Stimulated activated CD8-positive, alpha-beta memory T cell treated with anti-CD3 and anti-CD28 coated beads, Interleukin-12 subunit alpha, Interleukin-12 subunit beta, amount 100 ng/mL, for 1 hour (primary cell): ENCODE measurements at regions not wholly inside any gene's neighbourhood (a gene's known extent, or its start where the extent isn't known, plus 50 kb on each side); places are given as distances from the start of the nearest gene placed in this dataset.

Experiments used
- DNase-seq: peaks from one replicate; pipeline ENCODE4 v3.0.0-alpha.2; 2020; ENCODE audit warnings: low read depth

DNA sequence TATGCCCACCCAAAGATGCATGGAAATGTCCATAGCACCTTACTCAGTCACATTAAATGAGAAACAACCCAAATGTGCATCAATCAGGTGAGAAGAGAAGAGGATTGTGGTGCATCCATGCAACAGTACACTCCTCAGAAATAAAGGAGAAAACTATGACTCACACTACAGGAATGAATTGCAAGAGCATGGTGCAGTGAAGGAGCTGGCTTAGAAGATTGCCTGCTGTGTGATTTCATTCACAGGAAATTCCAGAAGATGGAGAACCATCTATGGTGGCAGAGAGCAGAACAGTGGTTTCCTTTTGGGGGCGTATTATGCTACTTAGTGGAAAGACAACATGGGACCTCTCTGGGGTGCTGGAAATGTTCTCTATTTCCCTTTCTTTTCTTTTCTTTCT lies 278.6 kb upstream of the AJAP1 start:
- no peak for DNase-seq

DNA sequence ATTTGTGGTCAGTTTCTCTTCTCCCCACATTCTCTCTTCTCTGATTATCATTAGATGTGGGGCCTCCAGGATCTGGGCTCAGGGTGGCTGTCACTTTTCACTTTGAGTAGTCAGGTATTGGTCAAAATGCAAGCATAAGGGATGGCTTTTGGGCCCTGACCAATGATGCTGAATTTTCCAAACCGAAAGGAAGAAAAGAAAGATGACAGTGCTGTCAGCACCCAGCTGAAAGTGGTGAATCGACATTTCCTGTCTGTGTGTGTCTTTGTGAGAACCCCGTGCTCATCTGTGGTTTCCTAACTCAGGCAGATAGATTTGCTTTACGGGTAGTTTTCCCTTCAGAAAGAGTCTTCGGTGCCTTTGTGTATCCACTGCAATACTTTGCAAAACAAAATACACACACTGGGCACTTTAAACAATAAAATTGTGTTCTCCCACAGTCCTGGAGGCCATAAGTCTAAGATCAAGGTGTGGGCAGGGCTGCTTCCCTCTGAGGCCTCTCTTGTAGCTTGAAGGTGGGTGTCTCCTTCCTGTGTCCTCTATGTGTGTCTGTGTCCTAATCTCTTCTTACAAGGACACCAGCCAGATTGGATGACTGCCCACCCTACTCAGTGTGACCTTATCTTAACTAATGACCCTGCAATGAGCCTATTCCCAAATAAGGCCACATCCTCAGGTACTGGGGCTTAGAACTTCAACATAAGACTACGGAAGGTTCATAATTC lies 274.8 kb upstream of the AJAP1 start:
- DNase-seq, result no peak

DNA sequence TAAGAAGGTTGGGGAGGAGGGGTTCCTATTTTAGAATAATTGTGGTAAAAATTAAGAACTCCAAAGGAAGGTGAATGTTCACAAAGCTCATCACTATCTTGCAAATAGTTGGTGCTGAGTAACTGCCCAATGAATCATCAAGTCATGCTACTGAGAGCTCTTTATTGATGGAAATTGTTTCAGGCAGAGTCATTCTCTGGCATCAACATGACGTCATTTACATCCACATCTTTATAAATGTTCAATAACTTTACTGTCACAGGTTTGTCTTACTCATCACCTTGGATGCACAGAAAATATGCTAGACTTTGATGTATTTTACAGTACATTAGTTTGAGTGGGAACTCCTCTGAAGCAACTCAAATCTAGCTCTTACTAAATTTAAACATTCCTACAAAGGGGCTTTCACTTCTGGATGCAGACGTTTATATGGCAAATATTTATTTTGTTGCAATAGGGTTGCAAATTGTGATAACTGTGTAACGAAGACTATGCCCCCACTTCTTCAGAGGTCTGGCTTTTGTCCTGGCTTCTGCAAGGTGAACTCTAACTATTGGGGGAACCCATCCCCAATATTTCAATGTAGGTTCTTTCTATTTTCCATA lies 273.7 kb upstream of the AJAP1 start:
- DNase-seq, result no peak

DNA sequence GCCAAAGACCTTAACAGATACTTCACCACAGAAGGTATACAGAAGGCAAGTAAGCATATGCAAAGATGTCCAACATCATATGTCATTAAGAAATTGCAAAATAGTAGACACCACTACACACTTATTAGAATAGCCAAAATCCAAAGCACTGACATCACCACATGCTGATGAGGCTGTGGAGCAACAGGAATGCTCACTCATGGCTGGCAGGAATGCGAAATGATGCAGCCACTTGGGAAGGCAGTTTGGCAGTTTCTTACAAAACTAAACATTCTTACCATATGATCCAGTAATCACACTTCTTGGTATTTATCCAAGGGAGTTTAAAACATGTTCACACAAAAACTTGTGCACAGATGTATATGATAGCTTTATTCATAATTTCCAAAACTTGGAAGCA lies 261.2 kb upstream of the AJAP1 start:
- DNase-seq, result no peak

DNA sequence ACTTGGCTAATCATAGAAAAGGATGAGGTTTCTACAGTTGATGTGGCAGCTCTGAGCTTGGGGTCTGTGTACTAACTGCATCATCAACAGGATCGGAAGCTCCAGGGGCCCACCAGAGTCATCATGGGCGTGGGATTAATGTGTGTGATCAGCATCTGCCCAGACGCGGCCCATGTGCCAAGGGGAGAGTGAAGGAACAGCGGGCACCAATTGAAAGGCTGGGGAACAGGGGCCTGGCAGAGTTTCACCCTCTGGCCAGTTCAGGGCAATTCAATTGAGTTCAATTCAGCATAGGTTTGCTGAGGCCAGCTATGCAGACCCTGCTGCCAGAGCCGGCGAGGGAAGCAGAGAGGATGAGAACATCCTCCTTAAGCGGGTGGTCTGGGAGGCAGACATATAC lies 260.0 kb upstream of the AJAP1 start:
- DNase-seq, result no peak

DNA sequence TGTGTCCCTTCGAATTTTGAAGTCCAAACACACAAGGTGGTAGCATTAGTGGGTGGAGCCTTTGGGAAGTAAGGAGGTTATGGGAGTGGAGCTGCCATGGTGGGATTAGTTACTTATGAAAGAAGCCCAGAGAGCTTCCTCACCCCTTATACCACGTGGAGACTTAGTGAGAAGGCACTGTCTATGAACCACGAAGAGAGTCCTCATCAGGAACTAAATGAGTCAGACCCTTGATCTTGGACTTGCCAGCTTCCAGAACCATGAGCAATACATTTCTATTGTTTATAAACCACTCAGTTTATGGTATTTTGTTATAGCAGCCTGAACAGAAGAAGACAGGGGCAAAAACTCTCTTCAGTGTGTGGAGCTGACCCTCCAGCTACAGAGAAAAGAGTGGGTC lies 259.3 kb upstream of the AJAP1 start:
- no peak for DNase-seq

DNA sequence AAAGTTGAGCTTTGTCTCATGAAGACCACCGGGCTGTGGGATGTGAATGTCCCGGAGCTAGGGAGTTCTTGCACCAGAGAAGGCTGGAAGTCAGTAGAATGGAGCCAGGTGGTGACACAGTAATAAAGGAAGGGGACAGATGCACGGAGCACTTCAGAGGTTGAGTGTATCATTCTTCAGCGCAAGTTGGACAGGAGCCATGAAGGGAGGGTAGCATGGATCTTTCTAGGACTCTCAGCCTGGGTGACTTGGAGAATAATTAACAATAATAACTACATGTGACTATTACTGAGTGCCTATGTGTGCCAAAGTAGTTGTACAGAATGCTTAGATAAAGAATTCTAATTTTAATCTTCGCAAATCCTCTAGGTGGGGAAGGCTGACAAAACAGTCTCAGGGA lies 258.7 kb upstream of the AJAP1 start:
- no peak for DNase-seq

DNA sequence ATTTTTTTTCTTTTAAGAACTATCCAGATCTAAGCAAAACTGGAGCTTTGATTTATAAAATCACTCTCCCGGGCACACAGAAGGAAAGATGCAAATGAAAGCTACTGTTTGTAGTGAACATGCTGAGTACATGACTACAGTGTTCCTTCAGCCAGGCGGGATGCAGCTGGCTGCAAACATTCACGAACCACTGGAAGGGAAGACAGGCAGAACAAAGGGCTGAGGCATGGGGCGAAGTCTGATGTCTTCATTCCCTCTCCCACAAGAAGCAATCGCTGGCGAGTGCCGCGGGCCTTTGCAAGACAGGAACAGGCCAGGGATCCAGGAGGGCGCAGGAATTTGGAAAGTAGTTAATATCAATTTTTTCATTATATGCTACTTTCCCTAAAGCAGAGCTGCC lies 257.9 kb upstream of the AJAP1 start:
- DNase-seq, result no peak

DNA sequence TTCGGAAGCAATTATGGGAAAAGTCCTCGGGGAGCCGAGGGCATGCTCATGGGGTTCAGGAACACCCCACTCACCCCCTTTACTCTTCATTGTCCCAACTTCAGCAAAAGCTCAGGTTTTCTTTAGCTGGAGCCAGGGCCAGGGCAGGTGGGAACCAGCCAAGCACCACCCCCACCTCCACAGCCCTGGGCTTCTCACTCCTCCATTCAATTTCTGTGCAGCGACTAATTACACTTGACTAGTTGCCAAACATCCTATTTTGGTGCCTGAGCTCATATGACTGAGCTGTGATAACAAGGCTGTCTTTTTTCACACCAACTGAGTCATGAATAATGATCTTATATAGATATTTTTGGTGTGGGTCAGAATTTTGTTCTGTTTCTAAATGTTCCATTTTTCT lies 257.2 kb upstream of the AJAP1 start:
- no peak for DNase-seq

DNA sequence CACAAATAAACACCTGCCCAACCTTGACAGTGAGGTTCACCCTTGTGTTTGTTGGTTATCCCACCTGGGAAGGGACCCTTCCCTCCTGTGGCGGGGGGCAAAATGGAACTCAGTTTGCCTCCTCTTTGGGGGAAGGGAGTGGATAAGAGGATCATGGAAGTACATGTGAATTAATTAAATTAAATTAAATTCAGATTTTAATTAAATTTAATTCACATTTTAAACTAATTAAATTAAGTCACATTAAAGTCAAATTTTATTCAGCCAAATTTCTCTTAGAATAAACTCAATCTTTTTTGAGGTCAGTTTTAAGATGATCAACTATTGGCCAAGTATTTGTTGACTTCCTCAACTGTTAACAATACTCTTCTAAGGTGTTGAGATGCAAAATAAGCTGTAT lies 252.4 kb upstream of the AJAP1 start:
- DNase-seq, result no peak

DNA sequence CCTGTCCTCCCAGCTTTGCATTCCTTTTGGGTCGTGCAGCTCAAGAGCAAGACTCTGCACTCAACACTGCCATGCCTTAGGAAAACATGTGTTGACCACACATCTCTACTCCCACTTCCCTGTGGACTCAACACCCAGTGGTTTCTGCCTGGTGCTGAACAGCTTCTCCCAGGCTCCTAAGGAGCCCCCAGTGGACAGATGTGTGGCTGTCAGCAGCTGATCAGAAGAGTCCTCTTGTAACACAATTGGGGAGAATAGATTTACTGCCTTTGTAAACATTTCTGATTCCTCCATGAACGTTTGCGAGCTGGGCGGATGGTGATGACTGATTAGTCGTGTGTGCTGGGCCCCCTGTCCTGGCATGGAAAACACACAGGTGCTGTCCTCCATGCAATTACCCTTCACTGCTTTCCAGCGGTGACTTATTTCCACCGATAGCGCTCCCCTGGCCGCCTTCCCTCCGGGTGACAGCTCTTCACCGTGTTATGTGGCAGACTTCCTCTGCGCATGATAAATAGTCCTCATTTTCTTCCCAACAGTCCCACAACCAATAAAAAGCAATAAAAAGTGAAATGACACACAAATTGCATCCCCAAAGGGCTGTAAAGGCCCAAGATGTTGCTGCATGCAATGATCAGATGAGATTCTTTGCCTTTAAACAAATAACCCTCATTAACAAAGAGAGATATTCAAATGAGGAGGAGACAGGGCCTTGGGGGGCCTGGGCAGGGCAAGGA lies 249.4 kb upstream of the AJAP1 start:
- DNase-seq, result no peak

DNA sequence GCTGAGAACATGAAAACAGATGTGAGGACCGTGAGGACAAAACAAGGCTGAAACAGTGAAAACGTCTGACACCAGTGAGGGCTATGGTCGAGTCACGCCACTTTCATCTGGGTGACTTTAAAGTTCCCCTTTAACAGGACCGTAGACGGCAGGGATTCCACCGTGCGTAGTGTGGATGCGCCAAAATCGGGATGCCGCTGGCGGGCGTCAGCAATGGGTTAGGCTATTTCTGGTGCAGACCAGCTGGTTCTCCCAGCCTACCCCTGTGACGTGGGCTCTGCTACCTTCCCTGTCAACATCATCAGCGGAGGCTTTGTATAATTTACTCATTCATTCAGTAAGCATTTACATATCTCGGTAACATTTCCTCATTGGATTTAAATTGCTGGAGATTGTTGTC lies 246.6 kb upstream of the AJAP1 start:
- DNase-seq, result no peak

DNA sequence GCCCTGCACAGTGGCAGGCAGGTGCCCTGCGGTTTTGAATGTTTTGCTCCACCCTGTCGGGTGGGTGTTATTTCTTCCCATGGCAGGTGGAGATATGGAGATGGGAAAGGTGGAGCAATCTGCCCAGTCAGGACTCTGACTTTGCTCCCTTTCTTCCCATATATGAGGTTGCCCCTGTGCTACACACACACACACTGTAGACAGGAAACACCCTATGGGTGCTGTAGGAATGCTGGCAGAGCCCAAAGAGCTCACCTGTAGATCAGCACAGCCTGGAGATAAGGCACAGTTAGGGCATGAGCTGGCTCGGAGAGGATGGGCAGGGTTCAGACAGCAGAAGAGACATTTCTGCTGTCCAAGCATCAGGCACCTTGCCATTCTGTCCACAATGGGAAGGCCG lies 246.0 kb upstream of the AJAP1 start:
- no peak for DNase-seq

DNA sequence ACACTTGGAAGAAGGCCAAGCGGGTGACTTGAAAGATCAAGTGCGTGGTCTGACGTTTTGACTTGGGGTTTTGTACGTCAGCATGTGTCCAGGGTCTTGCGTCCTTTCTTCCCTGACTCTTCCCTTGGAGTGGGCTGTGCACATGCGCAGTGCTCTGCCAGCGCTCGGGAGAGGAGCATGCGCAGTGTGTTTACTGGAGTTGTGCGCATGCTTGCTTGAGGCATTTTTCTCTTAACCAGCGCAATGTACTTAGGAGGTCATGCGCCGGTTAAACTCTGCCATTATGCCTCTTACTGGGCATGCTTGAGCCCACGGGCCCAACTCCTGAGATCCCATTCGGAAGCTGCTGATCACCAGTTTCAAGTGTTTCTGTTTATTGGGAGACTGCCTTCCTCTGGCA lies 242.5 kb upstream of the AJAP1 start:
- DNase-seq, result no peak

DNA sequence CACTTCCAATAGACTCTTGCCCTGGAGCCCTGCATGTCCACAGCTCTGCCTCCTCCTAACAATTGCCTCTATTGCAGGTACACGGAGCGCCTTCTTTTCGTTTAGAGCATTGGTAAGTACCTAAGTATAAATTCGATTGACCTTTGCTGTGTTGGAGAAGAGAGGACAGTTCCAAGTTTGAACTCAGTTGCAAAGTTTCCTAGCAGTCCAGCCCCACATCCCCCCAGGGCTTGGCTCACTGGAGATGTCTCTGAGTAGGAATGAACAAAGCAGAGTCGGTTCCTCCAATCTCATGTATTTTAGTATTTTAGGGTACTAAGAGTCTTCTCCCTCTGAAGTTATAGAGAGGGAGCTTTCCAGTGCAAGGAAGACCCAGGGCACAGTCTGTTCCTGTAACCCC lies 238.9 kb upstream of the AJAP1 start:
- DNase-seq, result no peak

DNA sequence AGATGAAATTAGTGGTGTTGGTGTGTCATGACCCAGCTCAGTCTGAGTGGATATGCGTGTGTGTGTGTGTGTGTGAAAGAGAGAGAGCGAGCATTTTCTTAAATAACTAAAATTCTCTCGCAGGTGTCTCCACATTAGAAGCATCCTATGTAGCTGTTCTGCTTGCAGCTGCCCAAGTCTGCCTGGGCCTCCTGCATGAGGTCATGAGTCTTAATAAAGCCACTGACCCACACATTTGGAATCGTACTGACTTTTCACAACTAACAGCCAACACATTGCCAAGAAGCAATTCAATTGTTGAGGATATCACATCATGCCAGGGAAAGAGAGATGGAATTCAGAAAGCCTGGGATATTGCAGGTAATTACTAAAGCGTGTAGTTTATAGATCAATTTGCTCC lies 238.2 kb upstream of the AJAP1 start:
- no peak for DNase-seq

DNA sequence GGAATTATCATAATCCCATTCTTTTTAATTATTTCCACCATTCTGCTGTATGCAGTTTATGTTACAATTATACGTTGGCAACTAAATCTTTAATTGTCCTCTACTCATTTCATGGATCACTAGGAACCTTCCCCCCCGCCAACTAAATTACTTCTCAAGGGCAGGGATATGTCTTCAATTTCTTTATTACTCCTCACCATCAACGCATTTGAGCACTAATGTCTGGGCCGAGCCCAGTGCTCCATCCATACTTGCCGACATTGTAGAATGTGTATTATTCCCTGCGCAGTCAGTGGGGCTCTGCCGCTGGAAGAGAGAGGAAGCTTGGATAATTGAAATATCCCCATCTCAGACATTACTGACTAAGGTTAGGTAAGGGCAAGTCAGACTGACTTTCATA lies 236.4 kb upstream of the AJAP1 start:
- no peak for DNase-seq

DNA sequence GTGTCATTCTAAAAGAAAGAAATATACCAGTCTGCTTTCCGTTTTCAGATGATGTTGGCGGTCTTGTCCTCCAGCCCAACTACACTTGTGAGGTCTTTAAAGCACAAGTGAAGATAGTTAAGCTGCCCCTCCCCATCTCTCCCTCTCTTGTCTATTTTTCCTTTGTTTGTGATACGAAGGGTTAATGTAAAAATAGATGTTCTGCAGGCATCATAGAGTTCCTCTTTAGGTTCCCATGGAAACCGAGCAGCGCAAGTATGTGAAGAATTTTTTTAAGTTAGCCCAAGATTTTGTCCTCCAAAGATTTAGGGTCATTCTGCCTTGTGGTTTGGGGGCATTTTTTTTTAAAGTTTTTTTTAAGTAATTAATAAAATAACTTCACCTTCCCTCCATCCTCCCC lies 232.4 kb upstream of the AJAP1 start:
- no peak for DNase-seq

DNA sequence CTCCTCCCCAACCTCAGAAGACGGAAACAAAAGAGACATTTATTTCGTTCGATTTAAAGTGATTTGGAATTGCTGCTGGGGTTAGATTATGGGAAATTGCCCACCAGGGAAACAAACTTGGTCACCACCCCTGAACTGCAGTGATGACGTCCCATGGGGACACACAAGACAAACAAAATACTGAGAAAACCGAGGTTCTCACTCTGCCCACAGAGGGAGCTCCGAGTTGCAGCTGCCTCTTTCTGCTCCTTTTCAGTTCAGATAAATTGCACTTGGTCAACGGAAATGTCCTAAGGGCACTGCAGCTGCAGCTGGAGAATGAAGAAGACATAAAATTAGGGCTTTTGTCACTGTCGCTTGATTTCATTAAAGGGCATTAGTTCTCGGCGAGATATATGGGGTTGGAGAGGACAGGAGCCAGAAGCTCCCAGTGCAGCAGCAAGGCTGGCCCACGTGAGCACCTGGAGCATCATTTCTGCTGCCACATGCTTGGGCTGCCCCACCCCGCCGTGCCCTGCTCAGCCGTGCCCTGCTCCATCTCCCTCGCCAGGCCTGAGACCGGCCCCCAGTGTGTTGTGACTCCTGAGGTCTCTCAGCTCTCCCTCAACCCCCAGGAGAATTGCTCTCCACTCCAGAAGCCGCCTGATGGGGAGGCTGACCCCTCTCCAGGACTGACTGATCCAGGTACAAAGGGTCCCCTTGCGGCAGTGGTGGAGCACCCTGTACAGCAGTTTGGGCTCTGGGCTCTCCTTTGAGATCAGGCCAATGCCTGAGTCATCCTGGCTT lies 231.7 kb upstream of the AJAP1 start:
- DNase-seq, result no peak

DNA sequence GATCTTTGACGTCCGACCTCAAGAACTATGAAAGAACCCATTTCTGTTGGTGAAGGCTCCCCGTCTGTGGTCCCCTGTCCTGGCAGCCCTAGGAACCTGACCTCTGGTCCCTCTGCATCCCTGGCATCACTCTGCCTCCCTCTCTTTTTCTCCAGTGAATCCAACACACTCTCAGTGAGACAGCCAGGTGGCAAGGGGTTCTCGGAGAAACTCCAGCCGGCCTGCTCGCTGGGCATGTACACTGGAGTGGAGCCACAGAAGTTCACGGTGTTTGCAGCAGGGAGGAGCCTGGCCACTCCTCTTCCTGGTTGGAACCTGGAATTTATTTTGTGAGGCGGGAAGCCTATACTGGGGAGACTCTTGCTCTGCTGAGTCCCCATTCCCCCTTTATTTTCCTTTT lies 230.2 kb upstream of the AJAP1 start:
- no peak for DNase-seq

DNA sequence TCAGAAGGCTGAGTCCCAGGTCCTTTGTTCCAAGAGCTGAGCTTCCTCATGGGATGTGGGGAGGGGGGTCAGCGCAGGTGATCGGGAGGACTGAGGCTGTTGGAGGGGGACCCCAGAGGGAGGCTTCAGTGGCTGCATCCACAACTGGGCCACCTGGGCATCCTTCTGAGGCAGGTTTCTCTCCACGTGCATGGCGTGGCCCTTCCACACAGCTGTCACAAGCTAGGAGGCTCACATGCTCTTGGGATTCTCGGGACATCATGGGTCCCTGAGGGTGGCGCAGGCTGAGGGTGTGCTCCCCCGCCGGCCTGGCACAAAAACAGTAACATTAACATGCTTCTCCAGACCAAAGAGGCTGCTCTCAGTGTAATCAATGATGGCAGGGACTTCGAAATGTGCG lies 229.6 kb upstream of the AJAP1 start:
- DNase-seq, result no peak

DNA sequence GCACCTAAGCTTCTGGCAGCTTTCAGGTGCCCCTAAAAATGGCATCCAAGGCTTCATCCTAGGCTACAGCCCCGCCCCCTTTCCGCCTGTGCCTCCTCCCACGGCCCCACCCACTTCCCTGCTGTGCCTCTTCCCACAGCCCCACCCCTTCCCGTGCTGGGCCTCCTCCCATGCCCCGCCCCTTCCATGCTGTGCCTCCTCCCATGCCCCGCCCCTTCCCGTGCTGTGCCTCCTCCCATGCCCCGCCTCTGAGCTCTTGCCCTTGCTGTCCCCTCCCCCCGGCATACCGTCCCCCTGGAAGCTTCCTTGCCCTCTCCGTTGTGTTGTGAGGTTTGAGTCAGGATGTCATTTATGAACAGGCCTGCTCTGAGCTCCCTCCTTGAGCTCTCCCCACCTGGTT lies 228.5 kb upstream of the AJAP1 start:
- DNase-seq, result no peak

DNA sequence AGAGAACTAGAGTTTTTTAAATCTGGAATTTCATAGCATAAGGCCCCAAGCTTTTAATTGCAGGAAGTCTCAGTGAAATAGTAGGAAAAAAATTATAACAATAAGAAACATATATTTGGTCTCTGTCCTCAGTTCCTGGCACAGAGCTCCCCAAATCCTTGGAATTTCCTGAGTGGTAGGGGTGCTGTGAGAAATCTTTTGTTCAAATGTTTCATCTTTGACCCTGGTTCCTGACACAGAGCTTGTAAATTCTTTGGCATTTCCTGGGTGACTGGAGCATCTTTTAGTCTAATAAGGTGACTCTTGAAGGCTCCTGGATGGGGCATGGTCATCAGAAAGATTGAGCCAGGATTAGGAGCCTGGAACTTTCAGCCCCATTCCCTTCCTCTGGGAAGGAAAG lies 225.7 kb upstream of the AJAP1 start:
- DNase-seq, result no peak
